T1000 (cell line): ENCODE measurements at regions not wholly inside any gene's neighbourhood (a gene's known extent, or its start where the extent isn't known, plus 50 kb on each side); places are given as distances from the start of the nearest gene placed in this dataset.

ENCODE experiments used
- DNase-seq: peaks from one replicate; lab custom pipeline; 2025; ENCODE audit warnings: mixed read lengths; lab: John Stamatoyannopoulos, UW

DNA sequence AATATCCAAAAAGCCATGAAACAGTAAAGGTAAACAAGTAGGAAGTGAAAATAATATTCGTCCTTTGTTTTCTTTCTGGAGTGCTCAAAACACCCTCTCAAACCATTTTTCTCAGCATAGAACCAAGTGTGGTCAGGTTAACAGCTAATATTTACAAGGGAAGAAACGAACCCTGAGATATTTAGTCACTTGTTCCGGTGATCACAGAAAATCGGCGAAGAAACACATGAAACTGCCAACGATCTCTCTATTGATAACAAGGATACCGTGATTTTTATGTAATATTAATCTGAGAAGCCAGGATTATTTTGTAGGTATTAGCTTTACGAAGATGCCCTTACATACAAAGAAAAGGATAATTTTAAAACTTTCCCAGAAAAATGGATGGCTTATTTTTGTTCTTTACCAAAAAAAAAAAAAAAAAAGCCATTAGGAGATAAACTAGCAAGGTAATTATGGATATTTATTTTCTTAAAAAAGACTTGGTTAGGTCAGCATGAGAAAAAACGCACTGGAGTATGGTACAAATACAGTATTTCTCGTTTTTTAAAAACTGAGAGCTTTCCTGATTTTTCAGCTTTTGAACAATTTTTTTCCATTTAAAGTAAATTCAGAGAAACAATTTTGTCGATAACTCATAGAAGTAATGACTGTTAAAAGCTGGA, 107.3 kb upstream of the HNRNPU start:
- DNase-seq: no peak

- DNase-seq: peak; percentile 95
Observed at GRCh38 chr1:244970744-244971551, 106.6 kb upstream of the HNRNPU start.

GRCh38 chr1:244970236-244970743, 105.9 kb upstream of the HNRNPU start:
- peak; percentile 84 for DNase-seq

GRCh38 chr1:244969355-244970235, 105.3 kb upstream of the HNRNPU start:
- DNase-seq: peak; percentile 84

DNA sequence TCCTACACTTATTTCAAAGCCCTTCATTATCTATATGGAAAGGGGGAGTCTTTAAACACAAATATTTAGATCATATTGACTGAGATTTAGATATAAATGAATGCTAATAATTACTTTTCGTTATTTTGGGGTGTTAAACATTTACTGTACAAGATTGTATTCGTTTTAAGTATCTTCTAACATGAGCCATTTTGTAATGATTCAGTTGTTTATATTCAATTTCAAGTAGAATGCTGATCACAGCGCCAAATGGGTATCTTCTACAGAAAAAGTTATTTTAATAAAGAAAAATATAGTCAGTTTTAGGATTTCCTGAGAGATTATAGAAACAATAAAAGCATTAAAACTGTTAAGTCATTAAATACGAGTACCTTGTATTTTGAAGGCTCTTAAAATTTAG, 104.5 kb upstream of the HNRNPU start:
- no peak for DNase-seq

DNA sequence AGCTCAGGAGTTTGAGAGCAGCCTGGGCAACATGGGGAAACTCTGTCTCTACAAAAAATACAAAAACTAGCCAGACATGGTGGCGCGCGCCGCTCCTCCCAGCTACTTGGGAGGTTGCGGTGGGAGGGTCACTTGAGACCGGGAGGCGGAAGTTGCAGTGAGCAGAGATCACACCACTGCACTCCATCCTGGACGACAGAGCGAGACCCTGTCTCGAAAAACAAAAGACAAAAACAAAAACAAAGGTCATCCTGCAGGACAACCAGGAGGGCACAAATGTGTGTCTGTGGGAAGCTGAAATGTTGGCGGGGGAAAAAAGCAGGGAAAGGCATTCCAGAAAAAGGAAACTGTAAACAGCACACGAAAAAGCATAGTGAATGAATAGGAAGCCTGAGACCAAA, 104.1 kb upstream of the HNRNPU start:
- DNase-seq: no peak

DNA sequence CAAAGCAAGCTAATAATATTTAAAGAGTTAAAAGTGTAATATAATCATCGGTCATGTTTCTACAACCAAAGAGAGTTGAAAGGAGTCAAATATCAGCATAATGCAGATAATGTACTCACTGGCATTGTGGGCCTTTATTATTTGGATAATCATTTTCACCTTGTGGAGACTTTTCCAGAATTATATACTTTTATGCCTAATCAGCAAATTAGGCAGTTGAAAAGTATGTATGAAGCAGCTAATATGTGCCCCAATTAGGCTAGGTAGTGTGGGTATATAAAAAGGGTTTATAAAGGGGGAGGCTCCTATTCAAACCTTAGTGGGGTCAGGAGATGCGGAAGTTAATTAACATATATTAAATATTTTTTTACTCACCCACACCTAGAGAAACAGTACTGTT, 102.8 kb upstream of the HNRNPU start:
- no peak for DNase-seq

GRCh38 chr1:244965185-244966030, 101.1 kb upstream of the HNRNPU start:
- DNase-seq: no peak

GRCh38 chr1:244964112-244964971, 100.0 kb upstream of the HNRNPU start:
- DNase-seq: no peak

- no peak for DNase-seq
Observed at GRCh38 chr1:244963231-244963826, 99.0 kb upstream of the HNRNPU start.

GRCh38 chr1:244962130-244962529, 97.8 kb upstream of the HNRNPU start:
- no peak for DNase-seq

DNA sequence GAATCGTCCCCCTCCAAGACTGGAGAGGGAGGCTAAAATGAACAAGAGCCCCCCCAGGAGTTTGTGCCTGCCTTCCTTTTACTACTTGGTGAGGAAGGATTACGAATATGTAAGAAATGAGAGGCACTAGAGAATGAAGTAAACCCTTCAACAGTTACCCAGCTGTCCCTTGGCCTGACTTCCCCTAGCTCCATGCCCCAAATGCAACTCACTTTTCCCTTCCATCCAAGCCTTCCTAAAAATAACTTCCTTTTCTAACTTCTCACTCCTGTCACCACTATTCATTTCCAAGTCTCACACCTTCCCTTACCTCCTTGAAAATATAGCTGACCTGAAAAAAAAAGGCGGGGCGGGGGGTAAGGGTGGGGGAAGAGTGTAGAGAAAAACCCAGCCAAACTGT, 96.6 kb upstream of the HNRNPU start:
- no peak for DNase-seq

- DNase-seq: no peak
Observed at GRCh38 chr1:244958593-244958992, 94.2 kb upstream of the HNRNPU start.

GRCh38 chr1:244957525-244957924, 93.2 kb upstream of the HNRNPU start:
- no peak for DNase-seq

- no peak for DNase-seq
Observed at GRCh38 chr1:244957122-244957521, 92.8 kb upstream of the HNRNPU start.

GRCh38 chr1:244955661-244956060, 91.3 kb upstream of the HNRNPU start:
- no peak for DNase-seq

DNA sequence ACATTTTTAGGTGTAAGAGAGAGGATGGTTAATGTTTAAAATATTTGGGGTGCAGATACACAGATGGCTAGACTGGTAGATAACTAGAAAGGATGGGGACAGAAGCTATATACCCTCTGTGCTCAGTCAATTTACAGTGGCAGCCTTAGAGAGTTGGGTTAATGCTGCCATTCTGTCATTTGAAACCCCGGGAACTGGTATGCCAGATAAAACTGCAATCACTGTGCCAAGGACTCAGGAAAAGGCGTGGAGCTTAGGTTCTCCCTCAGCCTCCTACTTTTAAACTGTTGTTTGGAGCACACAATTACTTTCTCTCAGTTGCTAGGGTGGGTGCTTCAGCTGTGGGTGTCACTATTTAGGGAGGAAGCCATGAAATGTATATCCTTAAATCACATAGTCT, 90.0 kb upstream of the HNRNPU start:
- DNase-seq: no peak

DNA sequence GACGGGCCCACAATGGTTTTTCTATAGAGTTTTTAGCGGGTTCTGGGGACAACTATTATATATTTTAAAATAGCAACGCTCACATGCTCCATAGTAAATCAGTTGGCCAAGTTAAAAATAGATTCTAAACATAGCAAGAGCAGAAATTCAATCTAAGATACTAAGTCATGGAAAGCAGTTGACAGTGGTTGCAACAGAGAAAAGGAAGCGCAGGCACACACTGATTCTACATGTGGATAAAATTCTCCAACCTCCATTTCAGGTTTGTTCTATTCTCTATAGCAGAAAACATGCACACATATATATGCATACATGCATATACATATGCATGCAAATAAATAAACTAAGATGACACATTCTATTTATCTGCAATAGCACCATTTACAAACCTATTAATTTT, 89.6 kb upstream of the HNRNPU start:
- no peak for DNase-seq

- DNase-seq: no peak
Observed at GRCh38 chr1:244952940-244953339, 88.6 kb upstream of the HNRNPU start.
